Fibroblast of lung (primary cell): ENCODE measurements at regions not wholly inside any gene's neighbourhood (a gene's known extent, or its start where the extent isn't known, plus 50 kb on each side); places are given as distances from the start of the nearest gene placed in this dataset.

Experiments
- DNase-seq, 2 donors: peaks; one replicate each; pipeline versions ENCODE4 v3.0.0 to v3.0.0-alpha.2; 2010; ENCODE audit warnings: low read depth in 2 of 2
- H2AFZ ChIP-seq: 2 replicates; pipeline ENCODE4 v1.5.1; 2012; ENCODE audit warnings: low read length, control low read depth, inconsistent platforms
- H3K27ac ChIP-seq: 2 replicates; pipeline ENCODE4 v1.5.1; 2011; ENCODE audit warnings: low read length, control low read depth; ENCODE audit not compliant: insufficient read depth
- H3K27me3 ChIP-seq: 2 replicates; pipeline ENCODE4 v1.5.1; 2011; ENCODE audit warnings: mild to moderate bottlenecking, low read length; ENCODE audit not compliant: control insufficient read depth, insufficient read depth
- H3K36me3 ChIP-seq: 2 replicates; pipeline ENCODE4 v1.5.1; 2011; ENCODE audit warnings: low read length; ENCODE audit not compliant: control insufficient read depth, insufficient read depth
- H3K4me1 ChIP-seq: 2 replicates; pipeline ENCODE4 v1.5.1; 2011; ENCODE audit warnings: low read length; ENCODE audit not compliant: control insufficient read depth, insufficient read depth; ENCODE audit errors: extremely low read depth
- H3K4me2 ChIP-seq: 2 replicates; pipeline ENCODE4 v1.5.1; 2011; ENCODE audit warnings: low read length, control low read depth; ENCODE audit not compliant: insufficient read depth; ENCODE audit errors: extremely low read depth
- H3K4me3 ChIP-seq, 4 experiments: fragments of 200-600 bp in 1 of 4; sonication (generic) in 1 of 4; replicated peaks in 1 of 4; 2 replicates each; pipeline ENCODE4 v1.5.1; 2011 to 2016; ENCODE audit warnings: low read length in 4 of 4, low read depth in 3 of 4, mild to moderate bottlenecking in 3 of 4, control low read depth in 2 of 4, inconsistent platforms in 1 of 4, mixed read lengths in 1 of 4; ENCODE audit not compliant: insufficient read depth in 1 of 4; ENCODE audit errors: control extremely low read depth in 1 of 4
- H3K79me2 ChIP-seq: 2 replicates; pipeline ENCODE4 v1.5.1; 2012; ENCODE audit warnings: mild to moderate bottlenecking, low read length, inconsistent platforms; ENCODE audit not compliant: control insufficient read depth, insufficient read depth
- H3K9ac ChIP-seq: 2 replicates; pipeline ENCODE4 v1.5.1; 2011; ENCODE audit warnings: mild to moderate bottlenecking, low read length, control low read depth; ENCODE audit not compliant: insufficient read depth
- H3K9me3 ChIP-seq: 2 replicates; pipeline ENCODE4 v1.5.1; 2012; ENCODE audit warnings: low read depth, low read length; ENCODE audit not compliant: control insufficient read depth, insufficient read depth
- H4K20me1 ChIP-seq: 2 replicates; pipeline ENCODE4 v1.5.1; 2011; ENCODE audit warnings: low read length; ENCODE audit not compliant: control insufficient read depth, insufficient read depth; ENCODE audit errors: extremely low read depth
- EZH2 ChIP-seq: IDR thresholded peaks from 2 replicates; pipeline ENCODE4 v1.5.1; 2012; ENCODE audit warnings: low read length, control low read depth, mild to moderate bottlenecking; ENCODE audit errors: missing control alignments
- TF ChIP-seq, protein P1 (sequence below), 2 donors: IDR thresholded peaks in 1 of 2; conservative IDR thresholded peaks in 1 of 2; 1 replicate in 1 of 2; 2 replicates in 1 of 2; pipeline ENCODE4 v1.5.1; 2011 to 2012; ENCODE audit warnings: low read length in 2 of 2, control low read depth in 1 of 2, inconsistent platforms in 1 of 2, low read depth in 1 of 2, mild to moderate bottlenecking in 1 of 2

DNA sequence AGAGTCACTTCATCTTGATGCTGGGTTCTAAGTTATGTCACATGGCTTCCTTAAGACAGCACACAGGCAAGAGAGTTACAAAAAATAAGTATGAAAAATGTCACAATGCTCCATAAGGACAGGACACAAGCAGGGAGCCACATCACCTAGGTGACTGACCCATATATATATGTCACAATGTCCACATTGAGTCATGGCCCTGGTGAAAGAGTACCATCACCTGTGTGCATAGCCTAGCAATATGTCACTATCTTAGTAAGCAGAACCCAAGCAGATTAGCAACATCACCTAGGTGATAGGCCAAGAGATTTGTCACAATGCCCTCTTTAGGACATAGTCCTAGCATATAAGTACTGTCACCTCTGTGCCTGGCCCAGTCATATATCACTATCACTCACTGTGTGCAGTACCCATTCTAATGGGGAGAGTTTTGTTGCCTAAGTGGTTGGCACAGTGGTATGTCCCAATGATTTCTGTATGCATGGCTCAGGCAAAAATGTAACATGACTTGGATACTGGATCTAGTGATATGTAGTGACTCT is 1012.0 kb upstream of the AMELY start:
- H3K27me3 ChIP-seq = no peaks in the 10 kb centered on the region
- no peak overlapping the region for H3K4me3 ChIP-seq
- no peaks in the 10 kb centered on the region for H3K4me1 ChIP-seq
- no peak overlapping the region for H2AFZ ChIP-seq
- TF ChIP-seq, protein P1, sequence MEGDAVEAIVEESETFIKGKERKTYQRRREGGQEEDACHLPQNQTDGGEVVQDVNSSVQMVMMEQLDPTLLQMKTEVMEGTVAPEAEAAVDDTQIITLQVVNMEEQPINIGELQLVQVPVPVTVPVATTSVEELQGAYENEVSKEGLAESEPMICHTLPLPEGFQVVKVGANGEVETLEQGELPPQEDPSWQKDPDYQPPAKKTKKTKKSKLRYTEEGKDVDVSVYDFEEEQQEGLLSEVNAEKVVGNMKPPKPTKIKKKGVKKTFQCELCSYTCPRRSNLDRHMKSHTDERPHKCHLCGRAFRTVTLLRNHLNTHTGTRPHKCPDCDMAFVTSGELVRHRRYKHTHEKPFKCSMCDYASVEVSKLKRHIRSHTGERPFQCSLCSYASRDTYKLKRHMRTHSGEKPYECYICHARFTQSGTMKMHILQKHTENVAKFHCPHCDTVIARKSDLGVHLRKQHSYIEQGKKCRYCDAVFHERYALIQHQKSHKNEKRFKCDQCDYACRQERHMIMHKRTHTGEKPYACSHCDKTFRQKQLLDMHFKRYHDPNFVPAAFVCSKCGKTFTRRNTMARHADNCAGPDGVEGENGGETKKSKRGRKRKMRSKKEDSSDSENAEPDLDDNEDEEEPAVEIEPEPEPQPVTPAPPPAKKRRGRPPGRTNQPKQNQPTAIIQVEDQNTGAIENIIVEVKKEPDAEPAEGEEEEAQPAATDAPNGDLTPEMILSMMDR (conservative IDR thresholded peaks at IDR 0.05 in 1 of 2, IDR thresholded peaks at IDR 0.05 in 1 of 2; ENCODE audit: low read depth in 1 of 2, low read length in 2 of 2) = no peak
- TF ChIP-seq EZH2 = no peak
- no peak overlapping the region for H3K4me2 ChIP-seq
- no peak overlapping the region for H3K9ac ChIP-seq
- no peak for DNase-seq
- no peaks in the 10 kb centered on the region for H3K36me3 ChIP-seq
- H3K27ac ChIP-seq = no peak overlapping the region
- no peaks in the 10 kb centered on the region for H4K20me1 ChIP-seq
- H3K79me2 ChIP-seq = no peaks in the 10 kb centered on the region
- H3K9me3 ChIP-seq = no peaks in the 10 kb centered on the region

DNA sequence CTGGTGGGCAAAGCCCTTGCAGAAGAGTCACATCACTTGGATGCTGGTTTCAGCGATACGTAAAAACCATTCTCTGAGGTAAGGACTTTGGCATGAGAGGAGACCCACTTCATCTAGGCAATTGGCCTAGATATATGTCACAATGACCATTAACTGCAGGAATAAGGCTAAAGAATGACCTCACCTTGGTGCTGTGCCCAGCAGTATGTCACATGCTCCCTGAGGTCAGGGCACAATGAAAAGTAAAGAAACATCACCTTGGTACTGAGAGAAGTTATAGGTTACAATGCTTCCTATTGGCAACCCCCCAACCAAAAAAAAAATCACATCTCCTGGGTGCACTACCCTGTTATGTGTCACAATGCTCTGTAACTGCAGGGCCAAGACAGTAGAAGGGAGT is 1008.8 kb upstream of the AMELY start:
- Histone ChIP-seq H3K4me3 (no peak overlapping the region), H2AFZ (no peak overlapping the region), H4K20me1 (no peaks in the 10 kb centered on the region), H3K9me3 (no peaks in the 10 kb centered on the region), H3K4me2 (no peak overlapping the region), H3K4me1 (no peaks in the 10 kb centered on the region), H3K36me3 (no peaks in the 10 kb centered on the region), H3K79me2 (no peaks in the 10 kb centered on the region), H3K27ac (no peak overlapping the region), H3K27me3 (no peaks in the 10 kb centered on the region), H3K9ac (no peak overlapping the region)
- DNase-seq = no peak
- no peak for TF ChIP-seq EZH2
- TF ChIP-seq, protein P1 (conservative IDR thresholded peaks at IDR 0.05 in 1 of 2, IDR thresholded peaks at IDR 0.05 in 1 of 2; ENCODE audit: low read depth in 1 of 2, low read length in 2 of 2) = no peak

DNA sequence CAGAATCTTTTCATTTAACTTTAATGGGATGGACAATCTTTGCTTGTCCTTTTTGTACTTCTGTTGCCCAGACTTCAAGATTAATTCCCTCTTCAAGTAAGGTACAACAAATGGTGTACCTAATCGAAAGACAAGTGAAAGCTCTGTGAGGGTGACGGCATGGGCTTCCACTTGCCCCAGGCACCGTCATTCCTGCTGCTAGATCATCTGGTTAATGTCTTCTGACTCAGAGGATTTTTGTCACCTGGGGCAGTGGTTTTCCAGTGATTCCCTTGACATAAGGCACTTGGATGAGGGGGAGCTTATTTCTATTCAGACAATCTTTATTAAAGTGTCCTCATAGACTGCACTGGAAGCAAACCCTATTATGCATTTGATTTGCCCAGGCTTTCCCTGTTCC is 977.0 kb upstream of the AMELY start:
- Histone ChIP-seq H3K27ac (no peak overlapping the region), H3K9ac (no peak overlapping the region), H3K4me3 (no peak overlapping the region), H3K79me2 (no peaks in the 10 kb centered on the region), H3K9me3 (no peaks in the 10 kb centered on the region), H3K4me1 (no peaks in the 10 kb centered on the region), H3K36me3 (no peaks in the 10 kb centered on the region), H4K20me1 (no peaks in the 10 kb centered on the region), H3K4me2 (no peak overlapping the region), H2AFZ (no peak overlapping the region), H3K27me3 (no peaks in the 10 kb centered on the region)
- TF ChIP-seq, protein P1 (conservative IDR thresholded peaks at IDR 0.05 in 1 of 2, IDR thresholded peaks at IDR 0.05 in 1 of 2; ENCODE audit: low read depth in 1 of 2, low read length in 2 of 2) = no peak
- no peak for TF ChIP-seq EZH2
- no peak for DNase-seq
